DOHH2 (cell line): ENCODE measurements at regions not wholly inside any gene's neighbourhood (a gene's known extent, or its start where the extent isn't known, plus 50 kb on each side); places are given as distances from the start of the nearest gene placed in this dataset.

ENCODE experiments used
- CTCF ChIP-seq: fragments of 200-600 bp; sonication (generic); IDR thresholded peaks from one replicate; pipeline ENCODE4 v1.5.1; 2014; ENCODE audit warnings: antibody characterized with exemption, mild to moderate bottlenecking, low read depth, low read length; ENCODE audit not compliant: poor library complexity, severe bottlenecking
- EZH2phosphoT487 ChIP-seq: fragments of 200-600 bp; sonication (generic); IDR thresholded peaks from 2 replicates; pipeline ENCODE4 v1.6.1; 2017; ENCODE audit warnings: borderline replicate concordance, mild to moderate bottlenecking, antibody characterized with exemption, low read length, moderate library complexity, mixed read lengths

GRCh38 chr16:34758835-34759234 is 1299.4 kb downstream of the TP53TG3F start:
- no peak for TF ChIP-seq CTCF
- no peak for TF ChIP-seq EZH2phosphoT487
